T-helper 2 cell treated with Interferon-gamma antibody and Interleukin-4, amounts not matched to agents 5 μg/mL and 100 μg/mL, for 36 hours (primary cell): ENCODE measurements at regions not wholly inside any gene's neighbourhood (a gene's known extent, or its start where the extent isn't known, plus 50 kb on each side); places are given as distances from the start of the nearest gene placed in this dataset.

Experiments
- DNase-seq: peaks from one replicate; pipeline ENCODE4 v3.0.0; 2021; ENCODE audit warnings: low spot score
- H3K27ac Mint-ChIP-seq: one replicate; pipeline ENCODE4 v1.8.0; 2021; ENCODE audit warnings: mild to moderate bottlenecking, mixed read lengths
- H3K27me3 Mint-ChIP-seq: one replicate; pipeline ENCODE4 v1.8.0; 2021; ENCODE audit warnings: low read depth, mixed read lengths
- H3K36me3 Mint-ChIP-seq: one replicate; pipeline ENCODE4 v1.8.0; 2021; ENCODE audit warnings: low read depth, mixed read lengths
- H3K4me1 Mint-ChIP-seq: one replicate; pipeline ENCODE4 v1.8.0; 2021; ENCODE audit warnings: low read depth, mixed read lengths
- H3K4me3 Mint-ChIP-seq: one replicate; pipeline ENCODE4 v1.8.0; 2022; ENCODE audit warnings: mild to moderate bottlenecking, moderate library complexity, mixed read lengths
- H3K9me3 Mint-ChIP-seq: one replicate; pipeline ENCODE4 v1.8.0; 2021; ENCODE audit warnings: mixed read lengths

DNA sequence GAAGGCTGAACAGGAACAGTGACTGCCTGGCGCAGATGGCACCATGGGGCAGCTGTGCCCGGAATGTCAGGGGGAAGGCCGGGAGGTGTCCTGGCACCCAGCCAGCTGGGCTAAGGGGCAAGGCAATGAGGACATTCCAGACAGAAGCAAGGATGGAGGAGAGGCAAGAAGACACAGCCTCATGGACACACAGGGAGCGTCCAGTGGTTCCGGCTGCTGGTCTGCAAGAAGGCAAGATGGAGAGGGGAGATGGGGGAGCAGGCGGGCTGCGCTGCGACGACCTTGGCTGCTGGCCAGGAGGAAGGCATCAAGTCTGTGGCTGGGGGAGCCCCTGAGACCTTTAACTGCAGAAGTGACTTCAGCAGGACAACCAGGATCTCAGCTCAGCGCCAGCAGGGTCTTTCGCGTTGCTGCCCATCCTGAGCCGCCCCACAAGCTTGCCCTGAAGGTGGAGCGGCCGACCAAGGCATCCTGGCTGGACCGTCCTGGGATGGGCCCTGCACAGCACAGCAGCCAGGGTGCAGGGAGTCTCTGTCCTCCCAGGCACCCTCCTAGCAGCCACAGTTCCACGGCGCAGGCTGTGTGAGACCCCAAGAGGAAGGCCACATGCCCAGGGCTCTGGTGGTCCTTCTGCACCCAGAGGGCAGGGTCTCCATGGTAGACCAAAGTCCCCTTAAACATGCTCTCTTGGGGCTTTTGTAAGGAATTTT, 531.7 kb downstream of the BRD1 start:
- Mint-ChIP-seq H3K4me1 (no peaks in the 10 kb centered on the region), H3K27ac (no peak overlapping the region), H3K9me3 (peaks cover 8% of the 10 kb centered on the region), H3K27me3 (no peaks in the 10 kb centered on the region), H3K4me3 (no peak overlapping the region), H3K36me3 (no peaks in the 10 kb centered on the region)
- no peak for DNase-seq

DNA sequence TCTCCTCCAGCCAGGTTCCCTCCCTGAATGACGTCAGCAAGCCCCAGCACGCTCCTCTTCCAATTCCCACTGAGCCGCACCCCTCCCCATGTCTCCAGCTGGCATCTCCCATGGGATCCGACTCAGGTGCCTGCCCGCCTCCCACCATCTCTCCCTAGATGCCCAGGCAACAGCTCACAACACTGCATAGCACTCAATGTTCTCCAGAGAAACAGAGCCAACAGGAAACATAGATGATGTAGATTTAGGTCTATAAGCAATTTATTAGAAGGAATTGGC, 532.3 kb downstream of the BRD1 start:
- no peaks in the 10 kb centered on the region for H3K36me3 Mint-ChIP-seq
- H3K27me3 Mint-ChIP-seq, result no peaks in the 10 kb centered on the region
- H3K4me1 Mint-ChIP-seq, result no peaks in the 10 kb centered on the region
- H3K27ac Mint-ChIP-seq, result no peak overlapping the region
- DNase-seq, result no peak
- peaks cover 8% of the 10 kb centered on the region for H3K9me3 Mint-ChIP-seq
- H3K4me3 Mint-ChIP-seq, result no peak overlapping the region

DNA sequence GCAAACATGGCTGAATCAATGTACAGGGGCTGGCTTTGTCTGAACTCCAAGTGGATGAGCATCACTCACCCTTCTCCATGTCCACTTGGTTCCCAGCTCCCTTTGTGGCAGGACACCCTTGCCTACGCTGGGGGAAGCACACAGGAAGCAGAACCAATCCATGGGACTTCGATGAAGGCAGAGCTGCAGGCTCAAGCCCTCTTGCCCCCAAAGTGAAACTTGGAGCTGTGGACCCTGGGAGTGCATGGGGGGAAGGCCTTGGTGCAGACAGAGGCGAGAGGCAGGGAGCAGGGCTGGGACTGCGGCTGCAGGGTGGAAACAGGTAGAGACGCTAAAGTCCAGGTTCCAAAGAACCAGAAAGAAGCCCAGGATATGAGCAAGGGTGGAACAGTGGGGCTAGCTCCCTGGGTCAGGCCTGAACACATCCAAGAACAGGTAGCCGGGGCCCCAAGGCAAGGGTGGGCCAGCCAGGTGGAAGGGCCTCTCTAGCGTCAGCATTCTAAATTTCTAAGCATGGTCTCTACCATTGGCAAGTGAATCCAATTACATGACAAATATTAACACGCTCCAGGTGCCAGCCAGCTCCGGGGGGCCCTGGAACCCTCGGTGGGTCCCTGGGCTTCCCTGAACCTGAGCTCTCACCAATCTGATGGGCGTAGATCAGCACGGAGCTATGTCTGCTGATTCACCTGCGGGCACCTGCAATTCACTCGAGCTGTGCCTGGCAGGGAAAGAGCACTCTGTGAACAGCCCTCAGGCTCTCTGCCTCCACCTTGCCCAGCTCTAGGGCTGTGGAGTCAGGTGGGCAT, 532.8 kb downstream of the BRD1 start:
- H3K36me3 Mint-ChIP-seq, result no peaks in the 10 kb centered on the region
- H3K9me3 Mint-ChIP-seq, result peaks cover 8% of the 10 kb centered on the region
- no peak for DNase-seq
- H3K4me3 Mint-ChIP-seq, result no peak overlapping the region
- no peaks in the 10 kb centered on the region for H3K27me3 Mint-ChIP-seq
- H3K4me1 Mint-ChIP-seq, result no peaks in the 10 kb centered on the region
- H3K27ac Mint-ChIP-seq, result no peak overlapping the region

GRCh38 chr22:49292909-49293308, 534.8 kb downstream of the BRD1 start:
- Mint-ChIP-seq H3K36me3 (no peaks in the 10 kb centered on the region), H3K27ac (no peak overlapping the region), H3K9me3 (peaks cover 8% of the 10 kb centered on the region), H3K4me1 (no peaks in the 10 kb centered on the region), H3K4me3 (no peak overlapping the region), H3K27me3 (no peaks in the 10 kb centered on the region)
- DNase-seq, result no peak

DNA sequence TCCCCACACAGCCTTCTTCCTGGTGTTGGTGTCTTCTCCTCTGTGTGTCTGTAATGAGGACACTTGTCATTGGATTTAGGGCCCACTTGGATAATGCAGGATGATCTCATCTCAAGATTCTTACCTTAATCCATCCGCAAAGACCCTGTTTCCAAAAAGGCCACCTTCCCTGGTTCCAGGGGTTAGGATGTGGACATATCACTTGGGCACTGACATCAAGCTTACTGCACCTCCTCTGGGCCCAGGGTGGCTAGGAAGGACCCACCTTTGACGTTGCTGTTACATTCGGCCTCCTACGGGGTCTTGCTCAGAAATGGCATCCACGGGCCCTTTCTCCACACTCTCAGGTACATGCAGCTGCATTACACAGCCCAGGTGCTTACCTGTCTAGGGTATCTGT, 535.9 kb downstream of the BRD1 start:
- no peak for DNase-seq
- Mint-ChIP-seq H3K4me1 (no peaks in the 10 kb centered on the region), H3K4me3 (no peak overlapping the region), H3K36me3 (no peaks in the 10 kb centered on the region), H3K9me3 (peaks cover 8% of the 10 kb centered on the region), H3K27ac (no peak overlapping the region), H3K27me3 (no peaks in the 10 kb centered on the region)

DNA sequence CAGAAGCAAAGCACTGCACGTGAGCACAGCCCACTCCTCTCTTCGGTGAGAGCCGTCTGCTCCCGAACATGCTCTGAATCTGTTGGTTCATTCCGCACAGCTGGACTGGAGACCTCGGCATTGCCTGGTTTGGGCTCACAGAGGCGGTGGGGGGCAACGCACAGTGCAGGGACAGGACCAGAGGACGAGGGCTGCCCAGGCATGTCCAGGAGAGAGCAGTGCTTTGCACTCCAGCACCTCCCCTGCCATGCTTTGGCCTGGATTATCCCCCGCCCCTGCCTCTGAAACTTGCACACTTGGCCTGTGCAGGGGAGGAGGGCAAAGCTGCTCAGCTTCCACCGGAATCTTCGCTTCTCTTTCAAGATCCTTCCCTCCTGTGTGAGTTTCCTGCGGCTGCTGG, 536.5 kb downstream of the BRD1 start:
- no peaks in the 10 kb centered on the region for H3K36me3 Mint-ChIP-seq
- no peak overlapping the region for H3K4me3 Mint-ChIP-seq
- no peaks in the 10 kb centered on the region for H3K4me1 Mint-ChIP-seq
- H3K27ac Mint-ChIP-seq, result no peak overlapping the region
- H3K27me3 Mint-ChIP-seq, result no peaks in the 10 kb centered on the region
- peaks cover 8% of the 10 kb centered on the region for H3K9me3 Mint-ChIP-seq
- no peak for DNase-seq

DNA sequence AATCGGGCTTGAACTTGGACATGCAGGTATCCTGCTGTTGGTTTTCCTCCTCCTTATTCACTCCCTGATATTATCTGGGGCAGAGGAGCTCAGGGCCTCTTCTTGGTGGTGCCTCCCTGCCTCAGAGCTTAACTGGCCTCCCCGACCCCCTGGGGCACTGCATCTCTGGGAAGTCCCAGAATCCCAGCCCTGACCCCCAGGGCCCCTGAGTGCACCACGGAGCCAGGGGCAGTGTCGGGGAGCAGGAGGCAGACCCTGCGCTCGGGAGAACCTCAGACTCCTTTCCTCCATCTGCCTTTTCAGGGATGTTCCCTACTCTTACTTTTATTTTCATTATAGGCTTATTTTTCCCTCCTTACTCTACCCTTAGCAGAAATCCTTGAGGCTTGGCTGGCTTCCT, 537.0 kb downstream of the BRD1 start:
- no peak for DNase-seq
- H3K36me3 Mint-ChIP-seq, result no peaks in the 10 kb centered on the region
- H3K4me1 Mint-ChIP-seq, result no peaks in the 10 kb centered on the region
- no peaks in the 10 kb centered on the region for H3K27me3 Mint-ChIP-seq
- no peak overlapping the region for H3K4me3 Mint-ChIP-seq
- H3K9me3 Mint-ChIP-seq, result peaks cover 8% of the 10 kb centered on the region
- no peak overlapping the region for H3K27ac Mint-ChIP-seq

DNA sequence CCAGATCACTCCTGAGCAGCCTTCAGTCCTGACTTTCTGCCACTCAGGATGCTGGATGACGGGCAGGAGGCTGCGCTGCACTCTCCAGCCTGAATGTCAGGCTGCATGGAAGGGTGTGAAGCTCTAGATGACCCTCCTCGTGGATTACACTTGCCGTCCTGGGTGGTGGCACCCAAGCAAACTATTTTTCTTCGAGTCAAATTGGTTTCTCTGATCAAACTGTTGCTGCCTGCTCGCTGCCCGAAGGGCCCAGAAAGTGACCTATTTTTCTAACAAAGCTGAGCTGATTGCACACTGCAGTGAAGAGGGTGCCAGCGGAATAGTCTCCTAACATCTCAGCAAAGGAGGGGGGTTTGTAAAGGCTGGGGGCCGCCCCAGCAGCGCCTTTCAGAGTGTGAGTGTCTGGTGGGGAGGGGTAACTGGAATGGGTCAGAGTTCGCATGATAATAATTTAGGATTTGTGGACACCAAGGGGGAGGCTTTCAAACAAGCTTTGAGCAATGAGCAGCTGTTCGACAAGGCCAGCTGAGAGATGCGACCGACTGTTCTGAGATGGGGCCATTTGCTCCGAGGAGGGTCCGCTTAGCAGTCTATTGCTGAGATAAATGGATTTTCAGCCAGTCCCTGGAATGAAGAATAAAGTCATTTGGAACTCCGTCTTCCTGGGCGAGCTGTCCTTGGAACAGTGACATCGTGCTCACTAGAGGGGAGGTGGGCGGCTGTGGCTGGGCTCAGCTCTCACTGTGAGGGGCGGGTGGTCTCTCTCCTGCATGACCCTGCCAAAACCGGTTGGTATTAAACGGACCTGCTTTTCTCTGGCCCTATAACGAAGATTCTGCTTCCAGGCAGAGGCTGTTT, 537.6 kb downstream of the BRD1 start:
- Mint-ChIP-seq H3K27me3 (no peaks in the 10 kb centered on the region), H3K27ac (no peak overlapping the region), H3K4me3 (no peak overlapping the region), H3K4me1 (no peaks in the 10 kb centered on the region), H3K9me3 (peaks cover 8% of the 10 kb centered on the region), H3K36me3 (no peaks in the 10 kb centered on the region)
- no peak for DNase-seq

DNA sequence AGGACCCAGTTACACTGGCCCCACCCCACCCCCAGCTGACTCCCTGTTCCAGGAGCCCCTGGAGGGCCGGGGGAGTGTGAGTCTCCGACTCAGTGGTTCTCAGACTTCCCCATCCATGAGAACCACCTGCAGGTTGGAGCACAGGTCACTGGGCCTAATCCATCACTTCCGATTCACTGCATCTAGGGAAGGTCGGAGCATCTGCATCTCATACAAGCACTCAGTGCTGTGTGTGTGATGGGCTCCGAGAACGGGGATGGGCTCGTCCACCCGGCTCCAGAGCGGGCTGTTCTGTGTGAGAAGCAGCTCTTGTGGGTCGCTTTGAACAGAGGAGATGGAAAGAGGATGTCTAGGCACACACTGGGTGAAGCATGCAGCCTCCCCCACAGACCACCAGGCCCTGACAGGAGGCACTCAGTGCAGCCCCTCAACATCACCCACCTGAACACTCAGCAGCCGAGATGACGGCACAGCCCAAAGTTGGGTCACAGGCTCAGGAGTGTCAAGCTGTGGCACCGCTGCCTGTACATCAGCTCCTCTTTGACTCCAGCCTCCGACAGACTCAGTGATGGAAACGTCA, 541.4 kb downstream of the BRD1 start:
- Mint-ChIP-seq H3K36me3 (no peaks in the 10 kb centered on the region), H3K27ac (no peak overlapping the region)
- DNase-seq, result no peak

GRCh38 chr22:49284931-49285330, 542.7 kb downstream of the BRD1 start:
- Mint-ChIP-seq H3K36me3 (no peaks in the 10 kb centered on the region), H3K27me3 (no peaks in the 10 kb centered on the region), H3K4me3 (no peak overlapping the region), H3K27ac (no peak overlapping the region), H3K9me3 (no peaks in the 10 kb centered on the region), H3K4me1 (no peaks in the 10 kb centered on the region)
- DNase-seq, result no peak

More for the DNA sequence above, 541.4 kb downstream of the BRD1 start:
- H3K27me3 Mint-ChIP-seq, result no peaks in the 10 kb centered on the region
- no peak overlapping the region for H3K4me3 Mint-ChIP-seq
- H3K4me1 Mint-ChIP-seq, result no peaks in the 10 kb centered on the region
- no peaks in the 10 kb centered on the region for H3K9me3 Mint-ChIP-seq

GRCh38 chr22:49284056-49284784, 543.5 kb downstream of the BRD1 start:
- Mint-ChIP-seq H3K4me3 (no peak overlapping the region), H3K4me1 (no peaks in the 10 kb centered on the region), H3K9me3 (no peaks in the 10 kb centered on the region), H3K27me3 (no peaks in the 10 kb centered on the region), H3K27ac (no peak overlapping the region), H3K36me3 (no peaks in the 10 kb centered on the region)
- DNase-seq, result no peak

DNA sequence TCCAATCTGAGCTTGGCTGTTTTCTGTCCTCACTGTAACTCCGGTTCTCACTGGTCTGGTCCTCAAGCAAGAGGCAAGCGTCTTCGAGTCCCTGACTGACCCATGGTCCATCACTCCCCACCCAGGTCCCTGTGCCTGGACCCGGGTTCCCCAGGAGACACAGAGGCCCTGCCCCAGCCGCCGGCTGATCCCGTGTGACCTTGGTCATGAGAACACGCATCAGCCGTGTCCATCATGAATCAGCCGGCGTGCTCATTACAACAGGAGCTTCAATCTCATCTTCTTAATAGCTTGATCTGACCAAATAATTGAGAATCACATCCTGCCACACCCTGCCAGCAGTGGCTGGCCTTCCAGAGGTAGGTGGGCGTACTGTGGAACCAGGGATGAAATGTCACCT, 545.1 kb downstream of the BRD1 start:
- DNase-seq, result no peak
- Mint-ChIP-seq H3K4me3 (no peak overlapping the region), H3K4me1 (no peaks in the 10 kb centered on the region), H3K27me3 (no peaks in the 10 kb centered on the region), H3K36me3 (no peaks in the 10 kb centered on the region), H3K9me3 (no peaks in the 10 kb centered on the region), H3K27ac (no peak overlapping the region)

GRCh38 chr22:49281467-49282340, 546.0 kb downstream of the BRD1 start:
- Mint-ChIP-seq H3K9me3 (no peaks in the 10 kb centered on the region), H3K27ac (no peak overlapping the region), H3K27me3 (no peaks in the 10 kb centered on the region)

More at GRCh38 chr22:49281467-49282340, 546.0 kb downstream of the BRD1 start:
- no peak for DNase-seq
- Mint-ChIP-seq H3K4me1 (no peaks in the 10 kb centered on the region), H3K36me3 (no peaks in the 10 kb centered on the region), H3K4me3 (no peak overlapping the region)
